NCI-H345 treated with DMSO at 0.1 percent for 48 hours (cell line): ENCODE measurements at regions not wholly inside any gene's neighbourhood (a gene's known extent, or its start where the extent isn't known, plus 50 kb on each side); places are given as distances from the start of the nearest gene placed in this dataset.
"Not testable (repeated sequence)": the region's sequence is repeated elsewhere in the genome, so short reads cannot be mapped to it uniquely, and the experiment has no call there.

Experiments
- DNase-seq: peaks from one replicate; lab custom pipeline; 2025; ENCODE audit not compliant: unreplicated experiment; lab: John Stamatoyannopoulos, UW

GRCh38 chr4:64975177-64975576, 565.9 kb upstream of the TECRL start:
- DNase-seq = no peak

GRCh38 chr4:64969081-64969480, 559.8 kb upstream of the TECRL start:
- DNase-seq = no peak

DNA sequence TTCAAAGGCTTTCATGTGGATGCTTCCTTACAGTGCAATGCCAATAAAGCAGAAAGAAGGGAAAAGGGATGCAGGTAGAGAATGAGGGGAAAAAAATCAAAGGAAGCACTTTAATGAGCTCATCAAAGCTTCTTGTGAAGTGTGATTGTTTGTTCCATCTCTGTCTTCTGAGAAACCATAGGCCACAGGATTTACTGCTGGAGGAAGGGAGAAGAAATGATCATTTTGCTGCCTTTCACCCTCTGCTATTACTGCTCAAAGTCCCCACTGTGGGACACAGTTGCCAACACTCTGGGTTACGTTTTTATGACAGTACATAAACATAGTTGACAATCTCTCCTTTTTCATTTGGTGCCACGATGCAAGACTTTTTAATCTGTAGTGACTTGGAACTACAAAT, 558.0 kb upstream of the TECRL start:
- DNase-seq = no peak

DNA sequence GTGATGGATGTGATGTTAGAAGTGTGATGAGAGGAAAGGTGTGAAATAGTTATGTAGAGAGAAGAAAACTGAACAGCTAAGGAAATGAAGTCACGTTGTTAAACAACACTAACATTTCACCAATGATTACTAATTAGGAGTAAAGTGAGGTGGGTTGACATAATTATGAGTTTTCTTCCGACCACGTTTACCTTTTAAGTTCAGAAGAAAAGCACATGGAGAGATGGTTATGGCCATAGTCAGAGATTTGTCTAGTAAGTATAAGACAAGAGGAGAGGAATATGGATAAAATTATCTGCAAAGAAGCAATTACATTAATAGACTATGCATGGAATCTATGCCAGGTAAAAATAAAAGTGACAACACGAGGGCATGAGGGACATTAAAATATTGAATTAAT, 551.3 kb upstream of the TECRL start:
- DNase-seq = no peak

GRCh38 chr4:64940698-64941097, 531.4 kb upstream of the TECRL start:
- DNase-seq = no peak

DNA sequence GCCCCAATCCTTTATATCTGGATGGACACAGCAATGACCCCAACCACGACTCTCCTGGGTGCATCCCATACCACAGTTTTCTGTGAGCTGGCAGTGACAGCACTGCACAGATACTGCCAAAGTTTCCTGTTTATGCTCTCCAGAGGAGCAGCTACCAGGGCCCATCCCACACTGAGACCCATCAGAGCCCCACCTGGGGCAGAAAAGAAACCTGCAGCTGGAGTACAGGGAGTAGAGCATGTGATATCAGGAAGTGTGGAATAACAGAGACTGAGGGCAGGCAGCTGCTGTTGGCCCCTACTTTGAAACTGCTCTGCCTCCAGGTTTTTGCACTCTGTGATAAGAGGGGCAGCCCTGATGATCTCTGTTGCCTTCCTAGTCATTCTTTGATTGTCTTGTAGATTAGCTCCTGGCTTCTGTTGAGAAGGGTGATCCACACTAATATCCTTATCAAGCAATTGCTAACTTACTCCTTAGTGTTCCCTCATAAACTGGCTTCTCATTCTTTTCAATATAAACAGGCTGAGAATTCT, 526.3 kb upstream of the TECRL start:
- DNase-seq = no peak

GRCh38 chr4:64911846-64912245, 502.6 kb upstream of the TECRL start:
- no peak for DNase-seq

DNA sequence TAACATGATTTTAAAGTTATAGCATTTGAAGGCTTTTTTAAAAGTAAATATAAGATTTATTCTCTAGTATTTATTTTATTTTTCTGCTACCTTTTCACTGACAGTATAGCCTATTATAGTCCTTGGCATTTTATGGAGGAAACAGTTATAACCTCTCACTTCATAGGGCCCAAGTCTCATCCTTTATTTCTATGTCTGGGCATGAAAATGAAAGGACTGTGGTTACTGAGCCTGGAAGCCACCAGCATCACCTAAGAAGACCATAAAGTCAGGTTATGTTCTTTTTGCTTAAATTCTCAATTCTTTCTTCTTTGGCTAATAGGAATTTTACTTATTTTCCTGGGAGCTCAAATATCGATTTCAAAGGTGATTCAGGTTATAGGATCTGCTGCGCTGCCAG, 494.7 kb upstream of the TECRL start:
- no peak for DNase-seq

DNA sequence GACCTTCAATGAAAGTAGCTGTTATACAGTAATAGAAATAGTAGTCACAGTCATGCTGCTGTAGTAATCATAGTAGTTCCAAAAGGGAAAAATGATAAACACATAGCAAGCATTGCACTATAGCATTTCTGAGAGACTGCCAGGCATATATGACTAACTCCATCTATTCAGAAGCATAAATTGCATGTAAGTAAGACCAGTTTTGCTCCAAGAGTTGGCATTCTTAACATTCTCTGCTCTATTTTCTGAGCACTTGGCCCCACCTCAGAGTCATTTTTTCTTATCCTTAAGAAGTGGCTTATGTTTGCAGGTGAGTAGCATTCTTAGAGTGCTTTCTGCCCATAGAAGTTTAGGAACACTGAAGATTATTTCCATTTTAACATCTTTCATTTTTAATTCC, 490.3 kb upstream of the TECRL start:
- no peak for DNase-seq

DNA sequence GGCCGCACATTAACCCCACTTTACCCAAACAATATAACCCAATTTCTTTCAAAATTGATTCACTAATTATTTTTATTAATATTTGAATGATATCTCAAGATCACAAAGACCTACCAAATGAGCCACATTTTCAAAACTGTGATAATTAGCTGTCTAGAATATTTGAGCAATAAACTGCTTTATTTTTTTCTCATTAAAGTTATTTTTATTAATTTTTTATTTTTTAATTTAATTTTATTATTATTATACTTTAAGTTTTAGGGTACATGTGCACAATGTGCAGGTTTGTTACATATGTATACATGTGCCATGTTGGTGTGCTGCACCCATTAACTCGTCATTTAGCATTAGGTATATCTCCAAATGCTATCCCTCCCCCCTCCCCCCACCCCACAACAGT, 489.8 kb upstream of the TECRL start:
- DNase-seq = not testable (repeated sequence)

- no peak for DNase-seq
Observed at GRCh38 chr4:64897683-64898082, 488.4 kb upstream of the TECRL start.

GRCh38 chr4:64895031-64895430, 485.8 kb upstream of the TECRL start:
- DNase-seq = no peak

DNA sequence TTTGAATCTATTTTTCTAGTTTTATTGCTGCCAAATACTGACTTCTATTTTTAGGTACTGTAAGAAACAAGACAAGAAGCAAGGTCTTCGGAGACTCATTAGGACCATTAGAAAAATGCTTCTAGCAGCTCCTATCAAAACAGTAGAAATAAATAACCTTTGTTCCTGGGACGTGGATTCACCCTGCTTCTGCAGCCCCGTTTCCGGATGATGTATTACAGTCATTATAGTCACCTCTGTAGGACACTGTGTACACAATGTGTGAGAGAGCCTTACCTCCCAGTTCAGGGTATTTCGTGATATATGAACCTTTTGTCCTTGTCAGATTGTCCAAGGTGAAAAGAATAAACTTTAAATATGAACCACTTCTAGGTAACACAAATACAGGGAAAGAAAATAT, 484.0 kb upstream of the TECRL start:
- DNase-seq = peak; percentile 19

DNA sequence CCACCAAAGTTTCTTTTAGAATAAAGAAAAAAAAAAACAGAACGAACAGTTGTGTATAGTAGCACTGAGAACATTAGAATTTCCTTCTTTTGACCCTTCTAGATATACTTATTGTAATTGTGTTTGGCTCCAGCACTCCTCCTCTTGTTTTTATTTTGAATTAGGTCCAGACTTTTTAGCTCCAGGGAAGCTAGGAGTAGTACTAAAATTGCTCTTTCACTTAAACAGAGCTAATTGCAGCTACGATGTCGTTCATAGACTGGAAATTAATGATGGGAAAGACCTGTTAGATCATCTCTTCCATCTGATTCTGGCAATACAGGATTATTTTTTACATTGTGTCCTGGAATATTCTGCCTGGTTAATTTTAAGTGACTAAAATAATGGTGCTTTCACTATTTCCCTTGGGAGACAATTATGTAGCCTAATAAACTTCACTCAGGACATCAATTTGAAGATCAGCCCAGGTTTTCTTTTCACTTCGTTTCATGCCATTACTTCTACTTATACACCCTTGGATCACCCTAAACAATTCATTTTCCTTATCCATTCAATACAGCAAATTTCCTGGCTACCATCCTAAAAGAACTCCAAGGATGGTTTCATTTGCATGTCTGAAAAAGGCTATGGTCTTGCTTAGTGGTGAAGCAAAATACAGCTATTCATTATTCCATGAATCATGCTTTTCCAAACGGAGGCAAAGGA, 480.8 kb upstream of the TECRL start:
- DNase-seq = no peak

DNA sequence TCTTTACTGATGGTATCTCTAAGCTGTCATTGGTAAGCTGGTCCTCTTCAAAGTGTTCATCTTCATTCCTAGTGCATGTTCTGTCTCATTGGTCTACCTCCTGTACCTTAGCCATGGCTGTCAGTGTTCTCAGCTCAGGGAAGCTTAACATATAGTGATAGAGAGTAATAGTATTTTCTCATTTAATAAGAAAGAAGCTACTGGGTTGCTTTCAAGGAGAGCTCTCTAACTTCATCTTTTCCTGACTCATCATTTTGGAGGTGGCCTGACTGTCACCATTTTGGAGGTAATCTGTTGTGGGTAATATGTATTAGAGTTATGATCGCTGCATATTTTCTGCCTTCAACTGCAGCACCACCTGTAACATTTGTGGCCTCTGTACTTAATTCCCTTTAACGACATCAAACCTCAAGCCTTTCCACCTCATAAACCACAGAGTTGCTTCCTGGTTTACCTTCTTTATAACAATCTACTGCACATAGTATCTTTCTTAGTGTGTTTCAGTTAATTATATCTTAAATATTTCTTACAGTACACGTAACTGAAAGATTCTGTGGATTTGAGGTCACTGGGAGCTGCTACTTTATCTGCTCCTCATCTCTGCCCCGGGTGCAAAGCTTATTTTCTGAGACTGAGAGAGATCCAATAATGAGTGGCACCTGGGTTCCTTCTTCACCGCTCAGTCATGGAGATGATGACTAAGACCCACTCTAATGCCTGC, 474.0 kb upstream of the TECRL start:
- DNase-seq = no peak

DNA sequence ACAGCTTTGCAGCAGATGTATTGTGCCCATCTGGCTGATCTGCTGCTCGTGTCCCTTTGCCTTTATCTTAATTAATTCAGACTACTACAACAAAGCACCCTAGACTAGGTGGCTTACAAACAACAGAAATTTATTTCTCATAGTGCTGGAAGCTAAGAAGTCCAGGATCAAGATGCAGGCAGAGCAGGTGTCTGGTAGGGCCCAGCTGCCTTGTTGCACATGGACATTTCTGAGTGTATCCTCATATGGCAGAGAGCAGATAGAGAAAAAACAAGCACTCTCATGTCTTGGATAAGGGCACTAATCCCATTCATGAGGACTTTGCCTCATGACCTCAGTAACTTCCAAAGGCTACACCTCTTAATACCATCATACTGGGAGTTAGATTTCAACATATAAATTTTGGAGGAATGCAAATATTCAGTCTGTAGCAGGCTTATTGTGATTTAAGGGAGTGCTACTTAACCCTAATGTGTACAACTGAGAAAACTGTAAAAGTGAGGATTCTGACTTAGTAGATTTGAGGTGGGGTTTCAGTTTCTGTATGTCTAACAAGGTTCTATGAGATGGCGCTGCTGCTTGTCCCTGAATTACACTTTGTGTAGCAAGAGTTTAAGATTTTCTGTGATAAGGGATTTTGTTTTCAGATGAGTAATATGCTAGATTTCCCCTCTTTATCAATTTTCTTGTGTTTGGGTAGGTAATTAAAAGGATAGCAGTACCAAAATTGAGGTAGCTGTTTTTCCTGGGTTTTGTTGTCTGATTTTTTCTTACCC, 473.2 kb upstream of the TECRL start:
- no peak for DNase-seq

- DNase-seq = no peak
Observed at GRCh38 chr4:64880557-64880956, 471.3 kb upstream of the TECRL start.

DNA sequence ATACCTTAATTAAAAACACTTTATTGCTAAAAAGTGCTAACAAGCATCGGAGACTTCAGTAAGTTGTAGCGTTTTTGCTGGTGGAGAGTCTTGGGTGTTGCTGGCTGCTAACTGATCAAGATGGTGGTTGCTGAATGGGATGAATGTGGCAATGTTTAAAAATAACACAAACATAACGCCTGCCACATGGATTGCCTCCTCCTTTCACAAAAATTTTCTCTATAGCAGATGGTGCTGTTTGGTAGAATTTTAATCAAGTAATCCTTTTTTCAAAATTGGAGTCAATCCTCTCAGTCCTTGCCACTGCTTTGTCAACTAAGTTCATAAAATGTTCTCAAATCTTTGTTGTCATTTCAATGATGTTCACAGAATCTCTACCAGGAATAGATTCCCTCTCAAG, 466.8 kb upstream of the TECRL start:
- DNase-seq = no peak

- DNase-seq = no peak
Observed at GRCh38 chr4:64870558-64870957, 461.3 kb upstream of the TECRL start.

DNA sequence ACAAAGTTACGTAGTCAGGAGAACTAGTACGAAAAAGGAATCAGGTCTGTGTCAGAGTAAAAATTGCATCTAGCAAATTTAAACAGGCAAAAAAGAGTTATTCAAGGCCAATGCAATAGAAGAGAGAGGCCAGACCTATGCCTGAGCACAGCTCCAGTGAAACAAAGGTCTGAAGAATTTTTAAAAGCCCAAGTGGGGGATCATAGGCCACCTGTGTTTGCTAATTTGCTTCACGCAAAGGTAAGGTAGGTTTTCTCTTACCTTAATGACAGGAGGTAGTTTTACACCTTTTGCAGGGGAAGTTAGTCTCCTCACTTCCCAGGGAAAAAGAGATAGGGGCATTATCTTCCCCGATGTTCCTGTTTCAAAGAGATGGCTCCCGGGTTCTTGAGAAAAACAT, 448.6 kb upstream of the TECRL start:
- DNase-seq = no peak

- DNase-seq = no peak
Observed at GRCh38 chr4:64857198-64857597, 447.9 kb upstream of the TECRL start.

DNA sequence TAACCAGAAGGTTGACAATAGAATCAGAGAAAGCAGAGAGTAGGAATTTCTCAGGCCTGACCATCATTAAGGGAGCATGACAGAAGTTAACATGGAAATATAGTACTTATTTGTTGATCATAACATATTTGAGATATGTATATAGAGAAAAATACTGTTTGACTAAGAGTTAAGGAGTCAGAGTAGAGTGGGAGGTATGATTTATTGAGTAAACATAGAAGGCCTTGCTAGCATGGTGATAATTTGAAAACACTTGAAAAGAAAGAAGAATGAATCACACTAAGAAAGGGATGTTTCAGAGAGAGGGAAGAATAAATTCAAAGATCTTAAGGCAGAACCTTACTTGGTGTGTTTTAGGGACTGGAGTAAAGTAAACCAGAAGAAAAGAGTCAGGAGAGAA, 437.2 kb upstream of the TECRL start:
- DNase-seq = no peak
